Activated T-cell treated with anti-CD3 and anti-CD28 coated beads, Interleukin-2, amount 50 U/mL, for 72 hours (primary cell): ENCODE measurements at regions not wholly inside any gene's neighbourhood (a gene's known extent, or its start where the extent isn't known, plus 50 kb on each side); places are given as distances from the start of the nearest gene placed in this dataset.

ENCODE experiments used
- ATAC-seq, 2 donors: fragments of 150-1000 bp; cut with Tn5 transposase; replicated peaks in 1 of 2; 2 replicates each; pipeline ENCODE4 v1.10.0; 2021; ENCODE audit warnings: moderate library complexity in 2 of 2, mild to moderate bottlenecking in 1 of 2
- DNase-seq, 2 donors: peaks; one replicate each; pipeline ENCODE4 v3.0.0; 2021 to 2022; ENCODE audit warnings: mixed read lengths in 1 of 2
- H3K27ac Mint-ChIP-seq: one replicate; pipeline ENCODE4 v1.8.0; 2022; ENCODE audit warnings: mild to moderate bottlenecking, moderate library complexity, mixed read lengths
- H3K27me3 Mint-ChIP-seq: one replicate; pipeline ENCODE4 v1.8.0; 2022; ENCODE audit warnings: low read depth, mixed read lengths
- H3K36me3 Mint-ChIP-seq, 2 donors: one replicate each; pipeline ENCODE4 v1.8.0; 2022; ENCODE audit warnings: mixed read lengths in 2 of 2, mild to moderate bottlenecking in 1 of 2; ENCODE audit not compliant: insufficient read depth in 2 of 2
- H3K4me1 Mint-ChIP-seq: one replicate; pipeline ENCODE4 v1.8.0; 2022; ENCODE audit warnings: low read depth, mixed read lengths
- H3K4me3 Mint-ChIP-seq, 2 donors: one replicate each; pipeline ENCODE4 v1.8.0; 2022; ENCODE audit warnings: mild to moderate bottlenecking in 2 of 2, mixed read lengths in 2 of 2, moderate library complexity in 2 of 2
- H3K9me3 Mint-ChIP-seq, 2 donors: one replicate each; pipeline ENCODE4 v1.8.0; 2022; ENCODE audit warnings: mixed read lengths in 2 of 2

DNA sequence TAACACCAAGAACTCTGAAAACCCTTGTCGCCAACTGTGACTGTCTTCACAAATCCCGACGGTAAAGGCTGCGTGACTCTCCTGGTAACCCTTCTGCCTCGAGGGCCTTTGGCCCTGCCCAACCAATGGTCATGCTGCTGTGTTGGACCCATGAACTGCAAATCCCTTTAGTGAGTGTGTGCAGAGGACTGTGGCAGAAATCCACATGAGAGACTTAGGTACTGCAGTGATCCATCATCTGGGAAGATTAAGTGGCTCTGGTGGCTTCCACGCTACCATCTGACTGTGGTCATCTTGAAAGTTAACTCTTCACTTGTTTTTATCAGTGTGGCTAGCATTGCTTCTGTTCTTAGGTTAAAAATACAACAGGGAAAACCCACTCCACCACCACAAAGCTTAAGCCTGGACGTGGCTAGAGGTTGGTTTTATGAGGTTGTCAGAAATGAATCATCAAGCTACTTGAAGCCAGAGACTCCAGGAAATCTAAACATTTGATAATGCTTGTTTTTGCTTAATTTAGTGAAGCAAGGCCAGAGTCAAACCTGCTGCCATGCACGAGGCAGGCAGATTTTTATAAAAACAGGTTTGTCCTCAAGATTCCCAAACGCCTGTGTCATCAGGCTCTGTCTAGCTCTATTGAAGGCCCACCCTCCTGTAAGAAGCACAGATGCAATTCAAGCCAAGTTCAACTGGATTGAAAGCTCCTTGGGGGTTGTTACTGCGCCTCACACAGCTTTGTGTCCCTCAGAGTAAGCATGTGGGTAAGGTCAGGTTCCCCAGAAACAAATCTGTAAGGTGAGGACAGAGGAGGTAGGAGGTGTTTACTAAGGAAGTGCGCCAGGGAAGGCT lies 52.7 kb upstream of the ERCC6L2 start:
- ATAC-seq: peak; percentile 92 to 94

DNA sequence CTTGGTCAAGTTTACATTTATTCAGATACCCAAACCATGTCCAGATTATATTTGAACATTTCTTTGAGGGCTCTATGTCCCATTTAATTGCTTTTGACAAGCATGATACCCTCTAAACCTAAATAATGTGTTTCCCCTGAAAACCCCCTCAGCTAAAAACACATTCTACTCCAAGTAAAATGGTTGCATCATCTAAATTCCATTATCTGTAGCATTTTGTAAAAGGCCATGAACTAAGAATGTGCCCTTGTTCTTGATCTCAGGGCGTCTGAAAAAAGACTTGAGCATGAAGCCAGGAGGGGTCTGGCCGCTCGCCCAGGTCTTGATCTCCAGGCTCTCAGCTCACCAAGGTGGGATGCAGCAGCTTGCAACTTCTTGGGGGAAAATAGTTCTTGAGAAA lies 53.5 kb upstream of the ERCC6L2 start:
- H3K27me3 Mint-ChIP-seq: peaks cover 13% of the 10 kb centered on the region
- peak overlapping the region; percentile 34 for H3K27ac Mint-ChIP-seq
- H3K36me3 Mint-ChIP-seq: peaks cover 2 to 5% of the 10 kb centered on the region in 2 donors
- DNase-seq: no peak
- H3K9me3 Mint-ChIP-seq: peaks cover 1 to 2% of the 10 kb centered on the region in 2 donors
- peak overlapping the region in 1 of 2 donors; percentile 56 for H3K4me3 Mint-ChIP-seq
- ATAC-seq: no peak
- H3K4me1 Mint-ChIP-seq: peaks cover 21% of the 10 kb centered on the region

More for the DNA sequence above, 52.7 kb upstream of the ERCC6L2 start:
- Mint-ChIP-seq H3K4me3 (peak overlapping the region; percentile 2 to 25), H3K9me3 (peaks cover 1 to 2% of the 10 kb centered on the region in 2 donors), H3K27me3 (peaks cover 17% of the 10 kb centered on the region), H3K27ac (peak overlapping the region; percentile 25), H3K4me1 (peaks cover 21% of the 10 kb centered on the region), H3K36me3 (peaks cover 2 to 5% of the 10 kb centered on the region in 2 donors)
- DNase-seq: peak; percentile 58 to 63

DNA sequence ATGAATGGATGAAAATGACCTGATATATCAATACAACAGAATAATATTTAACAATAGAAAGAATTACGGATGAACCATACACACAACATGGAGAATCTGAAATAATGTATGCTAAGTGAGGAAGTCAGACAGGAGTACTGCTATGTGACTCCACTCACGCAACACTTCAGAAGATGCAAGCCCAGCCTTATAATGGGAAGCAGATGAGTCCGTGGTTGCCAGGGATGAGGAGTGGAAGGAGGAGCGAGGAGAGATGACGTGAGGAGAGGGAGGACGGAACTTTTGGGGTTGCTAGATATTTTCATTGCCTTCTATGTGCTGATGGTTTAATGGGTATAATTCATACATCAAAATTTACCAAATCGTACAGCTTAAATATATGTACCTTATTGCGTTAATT lies 55.4 kb upstream of the ERCC6L2 start:
- H3K4me3 Mint-ChIP-seq: no peak overlapping the region
- H3K4me1 Mint-ChIP-seq: peaks cover 16% of the 10 kb centered on the region
- no peak for ATAC-seq
- H3K27me3 Mint-ChIP-seq: peaks cover 10% of the 10 kb centered on the region
- peaks cover 1 to 2% of the 10 kb centered on the region in 2 donors for H3K9me3 Mint-ChIP-seq
- peaks cover 2 to 5% of the 10 kb centered on the region in 2 donors for H3K36me3 Mint-ChIP-seq
- no peak for DNase-seq
- H3K27ac Mint-ChIP-seq: no peak overlapping the region

DNA sequence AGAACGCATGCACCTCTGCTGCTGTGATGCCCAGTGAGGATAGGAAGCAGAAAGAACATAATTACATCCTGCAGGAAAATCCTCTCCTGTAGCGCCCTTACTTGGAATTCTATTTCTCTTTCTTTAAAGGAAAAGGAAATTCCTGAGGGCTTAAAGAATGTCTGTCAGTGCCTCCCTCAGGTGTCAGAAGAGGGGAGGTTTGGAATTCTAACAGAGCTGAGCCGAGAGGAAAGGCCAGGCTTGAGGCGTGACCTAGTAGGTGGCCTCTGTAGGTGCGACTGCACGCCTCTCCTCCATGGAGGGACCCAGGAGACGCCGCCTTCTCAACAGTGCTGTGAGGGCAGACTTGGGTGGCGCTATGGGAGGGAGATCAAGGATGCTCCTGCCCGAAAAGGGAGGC lies 55.9 kb upstream of the ERCC6L2 start:
- H3K36me3 Mint-ChIP-seq: peaks cover 2 to 5% of the 10 kb centered on the region in 2 donors
- ATAC-seq (no peak), DNase-seq (no peak)
- H3K4me3 Mint-ChIP-seq: no peak overlapping the region
- H3K27ac Mint-ChIP-seq: no peak overlapping the region
- H3K4me1 Mint-ChIP-seq: peaks cover 16% of the 10 kb centered on the region
- peaks cover 10% of the 10 kb centered on the region for H3K27me3 Mint-ChIP-seq
- peaks cover 1 to 2% of the 10 kb centered on the region in 2 donors for H3K9me3 Mint-ChIP-seq

DNA sequence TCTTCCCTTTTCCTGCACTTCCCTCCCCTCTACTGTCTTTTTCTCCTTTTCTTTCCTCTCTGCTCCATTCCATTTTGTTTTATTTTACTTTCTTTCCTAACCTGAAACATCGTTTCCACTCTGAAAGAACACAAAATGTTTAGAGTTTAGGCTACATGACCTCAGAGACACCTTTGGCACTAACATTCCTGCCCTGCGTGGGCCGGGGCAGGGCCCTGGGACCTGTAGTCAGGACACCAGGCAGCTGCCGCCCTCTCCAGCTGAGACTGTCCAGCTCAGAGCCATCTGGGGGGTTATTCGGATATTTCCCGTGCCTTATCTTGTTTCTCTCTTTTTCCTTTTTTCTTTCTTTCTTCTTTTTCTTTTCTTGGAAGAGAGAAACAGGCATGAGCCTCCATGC lies 58.3 kb upstream of the ERCC6L2 start:
- Mint-ChIP-seq H3K27me3 (peaks cover 10% of the 10 kb centered on the region), H3K27ac (no peak overlapping the region), H3K9me3 (peaks cover 1 to 2% of the 10 kb centered on the region in 2 donors), H3K36me3 (peaks cover 2 to 5% of the 10 kb centered on the region in 2 donors), H3K4me3 (no peak overlapping the region), H3K4me1 (peaks cover 3% of the 10 kb centered on the region)
- ATAC-seq (no peak), DNase-seq (no peak)

DNA sequence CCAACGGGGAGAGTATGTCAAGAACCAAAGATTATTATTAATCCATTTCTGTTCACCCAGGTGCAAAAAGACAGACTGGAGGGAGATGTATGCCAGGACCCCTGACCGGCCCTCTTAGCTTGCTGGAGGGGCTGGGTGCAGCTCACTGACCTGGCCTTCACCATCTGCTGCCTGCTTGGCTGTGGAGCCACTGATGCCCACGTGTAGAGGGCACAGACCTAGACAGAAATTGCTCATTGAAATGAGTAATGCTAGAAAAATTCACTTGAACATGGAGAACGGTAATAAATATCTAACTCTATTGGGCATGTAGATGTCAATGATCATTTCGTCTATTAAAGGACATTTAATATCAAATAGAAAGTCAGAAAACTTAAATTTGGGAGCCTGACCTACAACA lies 58.8 kb upstream of the ERCC6L2 start:
- ATAC-seq: no peak
- Mint-ChIP-seq H3K4me1 (no peaks in the 10 kb centered on the region), H3K27ac (no peak overlapping the region), H3K4me3 (no peak overlapping the region), H3K36me3 (peaks cover 2 to 5% of the 10 kb centered on the region in 2 donors), H3K27me3 (peaks cover 9% of the 10 kb centered on the region), H3K9me3 (peaks cover 1 to 2% of the 10 kb centered on the region in 2 donors)
- DNase-seq: no peak

DNA sequence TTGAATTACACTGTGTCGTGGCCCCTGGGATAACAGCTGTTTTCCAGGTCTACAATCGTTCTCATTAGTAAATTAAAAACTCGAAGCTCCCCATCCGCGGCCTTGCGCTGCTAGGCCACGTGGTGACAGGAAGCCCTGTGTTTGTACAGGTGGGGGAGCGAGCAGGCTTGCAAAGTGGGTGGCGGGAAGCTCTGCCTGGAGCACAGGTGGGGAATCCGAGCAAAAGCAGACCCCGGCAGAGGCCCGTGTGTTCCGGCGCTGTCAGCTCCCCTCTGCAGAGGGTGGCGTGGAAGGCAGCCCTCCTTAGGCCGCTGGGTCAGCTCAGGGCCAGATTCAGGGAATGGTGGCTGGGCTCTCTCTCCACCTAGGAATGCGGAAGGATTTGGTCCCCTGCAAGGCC lies 59.5 kb upstream of the ERCC6L2 start:
- Mint-ChIP-seq H3K27me3 (peaks cover 2% of the 10 kb centered on the region), H3K4me1 (peaks cover 3% of the 10 kb centered on the region), H3K4me3 (no peak overlapping the region), H3K9me3 (peaks cover under 1 to 2% of the 10 kb centered on the region in 2 donors), H3K36me3 (peaks cover 2 to 5% of the 10 kb centered on the region in 2 donors), H3K27ac (no peak overlapping the region)
- no peak for DNase-seq
- ATAC-seq: no peak

DNA sequence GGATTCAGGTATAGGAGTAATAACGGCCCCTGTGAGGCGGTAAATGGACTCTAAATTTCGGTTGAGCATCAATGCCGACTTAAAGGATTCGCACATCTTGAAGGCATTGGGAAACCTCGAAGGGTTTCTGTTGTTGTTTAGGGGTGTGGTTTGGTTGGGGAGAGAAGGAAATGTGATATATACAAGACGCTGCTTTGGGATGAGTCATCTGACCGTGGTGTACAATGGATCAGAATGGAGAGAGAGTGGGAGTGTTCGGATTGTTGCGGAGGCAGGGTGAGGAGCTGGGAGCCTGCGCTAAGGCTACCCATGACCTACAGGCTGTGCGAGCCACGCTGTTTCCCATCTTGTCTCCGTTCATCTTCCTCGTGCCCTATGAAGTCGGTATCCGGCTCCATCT lies 60.4 kb upstream of the ERCC6L2 start:
- H3K9me3 Mint-ChIP-seq: peaks cover 0 to 2% of the 10 kb centered on the region in 2 donors
- H3K4me3 Mint-ChIP-seq: no peak overlapping the region
- H3K27me3 Mint-ChIP-seq: no peaks in the 10 kb centered on the region
- H3K36me3 Mint-ChIP-seq: peaks cover 2 to 4% of the 10 kb centered on the region in 2 donors
- H3K27ac Mint-ChIP-seq: no peak overlapping the region
- H3K4me1 Mint-ChIP-seq: peaks cover 12% of the 10 kb centered on the region
- no peak for ATAC-seq
- no peak for DNase-seq

DNA sequence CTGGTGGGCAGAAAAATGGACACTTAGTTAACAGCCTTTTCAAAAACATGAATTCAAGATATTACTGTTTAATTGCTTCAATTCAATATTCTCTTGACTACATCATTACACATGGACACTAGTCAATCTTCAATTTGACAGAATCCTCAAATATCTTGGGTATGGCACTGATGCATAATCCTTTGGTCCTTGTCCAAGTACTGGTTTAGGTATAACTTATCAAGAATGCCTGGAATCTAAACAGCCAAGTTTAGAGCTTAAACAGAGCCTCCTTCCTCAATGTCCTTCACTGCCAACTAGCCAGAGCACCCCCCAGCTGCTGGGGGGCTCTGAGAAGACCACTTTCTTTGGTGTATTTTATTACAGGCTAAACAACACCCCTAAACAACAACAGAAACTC lies 61.6 kb upstream of the ERCC6L2 start:
- H3K4me3 Mint-ChIP-seq: no peak overlapping the region
- peaks cover 23% of the 10 kb centered on the region for H3K4me1 Mint-ChIP-seq
- no peaks in the 10 kb centered on the region for H3K27me3 Mint-ChIP-seq
- ATAC-seq (no peak), DNase-seq (no peak)
- no peaks in the 10 kb centered on the region for H3K9me3 Mint-ChIP-seq
- no peaks in the 10 kb centered on the region for H3K36me3 Mint-ChIP-seq
- no peak overlapping the region for H3K27ac Mint-ChIP-seq

DNA sequence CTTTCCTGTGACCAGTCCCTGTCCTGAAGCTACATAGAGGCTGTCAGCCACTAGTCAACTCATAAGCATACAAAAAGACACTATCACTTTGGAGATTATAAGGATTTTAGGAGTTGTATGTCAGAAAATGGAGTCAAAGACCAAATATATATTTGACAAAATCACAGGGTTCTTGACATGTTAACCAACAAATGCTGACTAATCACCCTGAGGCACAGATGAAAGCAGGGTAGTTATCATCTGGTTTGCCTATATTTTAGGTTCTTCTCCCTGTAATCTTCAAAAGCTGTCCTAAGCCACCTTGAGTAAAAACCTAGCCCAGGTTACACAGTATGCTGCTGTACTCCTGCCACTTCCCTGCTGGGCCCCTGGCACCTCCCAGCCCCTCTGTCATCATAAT lies 64.7 kb upstream of the ERCC6L2 start:
- DNase-seq: no peak
- H3K36me3 Mint-ChIP-seq: peaks cover 2 to 3% of the 10 kb centered on the region in 2 donors
- H3K27ac Mint-ChIP-seq: no peak overlapping the region
- H3K27me3 Mint-ChIP-seq: peaks cover 15% of the 10 kb centered on the region
- no peak for ATAC-seq
- peaks cover 42% of the 10 kb centered on the region for H3K4me1 Mint-ChIP-seq
- no peak overlapping the region for H3K4me3 Mint-ChIP-seq
- H3K9me3 Mint-ChIP-seq: no peaks in the 10 kb centered on the region

DNA sequence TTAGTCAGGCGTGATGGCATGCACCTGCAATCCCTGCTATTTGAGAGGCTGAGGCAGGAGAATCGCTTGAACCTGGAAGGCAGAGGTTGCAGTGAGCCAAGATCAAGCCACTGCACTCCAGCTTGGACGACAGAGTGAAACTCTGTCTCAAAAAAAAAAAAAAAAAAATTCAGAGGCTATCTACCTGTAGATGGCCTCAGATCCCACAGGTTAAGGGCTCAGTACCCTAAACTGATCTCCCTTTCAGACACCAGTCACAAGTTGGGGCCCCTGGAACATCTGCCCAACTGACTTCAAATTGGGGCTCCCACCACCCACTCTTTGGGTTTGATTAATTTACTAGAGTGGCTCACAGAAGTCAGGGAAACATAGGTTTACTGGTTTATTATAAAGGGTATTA lies 65.4 kb upstream of the ERCC6L2 start:
- ATAC-seq: no peak
- no peaks in the 10 kb centered on the region for H3K9me3 Mint-ChIP-seq
- H3K27me3 Mint-ChIP-seq: peaks cover 17% of the 10 kb centered on the region
- no peak overlapping the region for H3K4me3 Mint-ChIP-seq
- peaks cover 42% of the 10 kb centered on the region for H3K4me1 Mint-ChIP-seq
- no peak for DNase-seq
- H3K27ac Mint-ChIP-seq: no peak overlapping the region
- peaks cover 2 to 3% of the 10 kb centered on the region in 2 donors for H3K36me3 Mint-ChIP-seq

DNA sequence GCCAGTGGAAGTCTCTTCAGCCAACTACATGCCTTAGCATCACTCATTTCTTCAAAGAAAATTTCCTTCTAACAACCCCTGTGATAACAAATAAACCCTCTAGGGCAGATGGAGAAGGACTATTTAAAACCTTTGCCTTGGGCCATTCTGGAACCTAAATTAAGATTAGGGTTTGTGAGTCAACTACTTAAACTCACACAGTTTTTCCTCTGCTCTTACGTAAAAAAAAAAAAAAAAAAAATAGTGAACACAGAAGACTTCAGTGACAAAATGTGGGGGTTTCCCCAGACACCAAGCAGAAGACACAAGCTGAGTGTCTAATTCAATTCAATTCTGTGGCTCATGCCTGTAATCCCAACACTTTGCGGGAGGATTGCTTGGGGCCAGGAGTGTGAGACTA lies 65.8 kb upstream of the ERCC6L2 start:
- ATAC-seq (peak; percentile 52 to 58), DNase-seq (peak in 1 of 2 donors; percentile 6)
- Mint-ChIP-seq H3K27ac (no peak overlapping the region), H3K36me3 (peaks cover 2 to 3% of the 10 kb centered on the region in 2 donors), H3K27me3 (peaks cover 20% of the 10 kb centered on the region), H3K4me1 (peaks cover 42% of the 10 kb centered on the region), H3K4me3 (no peak overlapping the region), H3K9me3 (peaks cover 0 to 2% of the 10 kb centered on the region in 2 donors)

DNA sequence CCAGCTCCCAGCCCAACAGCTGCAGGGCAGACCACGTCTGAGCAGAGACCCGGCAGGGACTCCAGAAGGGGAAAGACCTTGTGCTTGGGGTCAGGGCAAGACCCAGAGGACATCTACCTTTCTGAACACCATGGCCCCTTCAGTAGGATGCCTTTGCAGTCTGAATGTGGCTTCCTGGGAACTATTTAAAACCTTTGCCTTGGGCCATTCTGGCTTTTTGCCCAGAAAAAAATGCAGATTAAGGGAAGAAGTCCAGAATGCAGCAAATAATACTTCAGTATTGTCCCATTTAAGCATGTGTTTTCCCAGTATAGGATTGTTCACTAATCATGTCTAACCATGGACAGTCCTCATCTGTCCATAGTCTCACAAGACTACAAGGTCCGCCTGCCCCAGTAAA lies 67.5 kb upstream of the ERCC6L2 start:
- peaks cover 2 to 3% of the 10 kb centered on the region in 2 donors for H3K36me3 Mint-ChIP-seq
- DNase-seq (no peak), ATAC-seq (no peak)
- H3K4me1 Mint-ChIP-seq: peaks cover 42% of the 10 kb centered on the region
- no peak overlapping the region for H3K27ac Mint-ChIP-seq
- H3K4me3 Mint-ChIP-seq: no peak overlapping the region
- peaks cover 20% of the 10 kb centered on the region for H3K27me3 Mint-ChIP-seq
- H3K9me3 Mint-ChIP-seq: peaks cover 2 to 4% of the 10 kb centered on the region in 2 donors
